ENCODE measurements at regions not wholly inside any gene's neighbourhood (a gene's known extent, or its start where the extent isn't known, plus 50 kb on each side); places are given as distances from the start of the nearest gene placed in this dataset.

GRCh38 chr10:88103576-88103975, 240.2 kb downstream of the PTEN start:
- H3K4me1 ChIP-seq: no peaks in the 10 kb centered on the region
- no peak overlapping the region for H3K27ac ChIP-seq
- no peak overlapping the region for H3K4me3 ChIP-seq
- H3K27me3 ChIP-seq: no peaks in the 10 kb centered on the region
- TF ChIP-seq POLR2AphosphoS5 (IDR thresholded peaks at IDR 0.05): no peak
- no peak for TF ChIP-seq POLR2A (IDR thresholded peaks at IDR 0.05)
- TF ChIP-seq CTCF (IDR thresholded peaks at IDR 0.05): no peak
- TF ChIP-seq EP300 (IDR thresholded peaks at IDR 0.05; ENCODE audit: low read depth): no peak
- in situ Hi-C loops (cut with MboI; ENCODE audit: low pct_ligation_motif_present in 1 of 4, low pct_unique_long_range_greater_than_20kb in 1 of 4, low sequenced_read_pairs in 3 of 4): loop anchor here in 1 of 4 donors (25.0 kb wide), 1 partner anchor 241 kb away; the partner anchor contains the start of genes KLLN and PTEN
- no peaks in the 10 kb centered on the region for H3K9me3 ChIP-seq
- intact Hi-C loops (cut with DNase I; ENCODE audit: low total_unique reads): no loop called here
- DNase-seq: no peak
- H3K36me3 ChIP-seq: no peaks in the 10 kb centered on the region

GRCh38 chr10:88104223-88104622, 240.8 kb downstream of the PTEN start:
- no peak overlapping the region for H3K27ac ChIP-seq
- WGBS, 2 donors (ENCODE audit: low coverage in 1 of 2): 82 to 83% methylated on average over 1 to 2 of the region's 2 CpGs
- intact Hi-C loops (cut with DNase I; ENCODE audit: low total_unique reads): no loop called here

DNA sequence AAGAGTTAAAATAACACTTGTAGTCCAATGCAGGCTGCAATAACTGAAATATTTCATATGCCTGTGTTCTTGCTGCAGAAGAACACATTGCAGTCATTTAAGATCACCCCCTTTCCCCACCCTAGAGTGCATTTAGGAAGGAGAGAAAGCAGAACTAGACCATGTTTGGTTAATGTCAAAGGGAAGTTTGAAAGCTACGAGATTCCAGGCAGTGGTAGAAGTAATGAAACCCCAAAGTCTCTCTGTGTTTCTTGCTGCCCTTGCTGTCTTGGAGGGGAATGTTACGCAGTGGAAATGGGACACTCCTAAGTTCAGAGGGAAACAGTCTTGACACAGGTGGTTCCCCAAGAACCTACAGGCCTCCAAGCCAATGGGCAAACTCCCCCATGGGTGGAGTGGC, 242.9 kb downstream of the PTEN start:
- intact Hi-C loops (cut with DNase I; ENCODE audit: low total_unique reads): no loop called here
- in situ Hi-C loops (cut with MboI; ENCODE audit: low pct_ligation_motif_present in 1 of 4, low pct_unique_long_range_greater_than_20kb in 1 of 4, low sequenced_read_pairs in 3 of 4): loop anchor here in 1 of 4 donors (25.0 kb wide), 1 partner anchor 244 kb away; the partner anchor contains the start of genes KLLN and PTEN

More at GRCh38 chr10:88104223-88104622, 240.8 kb downstream of the PTEN start:
- TF ChIP-seq POLR2A (IDR thresholded peaks at IDR 0.05) (no peak), CTCF (IDR thresholded peaks at IDR 0.05) (no peak), EP300 (IDR thresholded peaks at IDR 0.05; ENCODE audit: low read depth) (no peak), POLR2AphosphoS5 (IDR thresholded peaks at IDR 0.05) (no peak)
- Histone ChIP-seq H3K4me1 (no peaks in the 10 kb centered on the region), H3K36me3 (no peaks in the 10 kb centered on the region), H3K4me3 (no peak overlapping the region), H3K27me3 (no peaks in the 10 kb centered on the region), H3K9me3 (no peaks in the 10 kb centered on the region)
- in situ Hi-C loops (cut with MboI; ENCODE audit: low pct_ligation_motif_present in 1 of 4, low pct_unique_long_range_greater_than_20kb in 1 of 4, low sequenced_read_pairs in 3 of 4): loop anchor here in 1 of 4 donors (25.0 kb wide), 1 partner anchor 242 kb away; the partner anchor contains the start of genes KLLN and PTEN
- no peak for DNase-seq

More for the DNA sequence above, 242.9 kb downstream of the PTEN start:
- Histone ChIP-seq H3K27ac (peak overlapping the region in 1 of 4 donors; percentile 47), H3K9me3 (no peaks in the 10 kb centered on the region), H3K4me3 (no peak overlapping the region), H3K27me3 (no peaks in the 10 kb centered on the region), H3K36me3 (no peaks in the 10 kb centered on the region), H3K4me1 (no peaks in the 10 kb centered on the region)
- WGBS, 2 donors (ENCODE audit: low coverage in 1 of 2): 60 to 69% methylated on average over 1 to 2 of the region's 2 CpGs
- no peak for DNase-seq
- TF ChIP-seq EP300 (IDR thresholded peaks at IDR 0.05; ENCODE audit: low read depth): no peak
- no peak for TF ChIP-seq CTCF (IDR thresholded peaks at IDR 0.05)
- no peak for TF ChIP-seq POLR2AphosphoS5 (IDR thresholded peaks at IDR 0.05)
- no peak for TF ChIP-seq POLR2A (IDR thresholded peaks at IDR 0.05)

Data from transverse colon (tissue), 4 donors.